Omental fat pad (tissue), 3 donors: ENCODE measurements at regions not wholly inside any gene's neighbourhood (a gene's known extent, or its start where the extent isn't known, plus 50 kb on each side); places are given as distances from the start of the nearest gene placed in this dataset.

ENCODE experiments used
- ATAC-seq: fragments of 150-250 bp; one replicate; pipeline ENCODE4 v1.9.1; 2016; ENCODE audit warnings: mild to moderate bottlenecking, moderate library complexity; ENCODE audit not compliant: low FRiP score
- DNase-seq: peaks from one replicate; pipeline ENCODE4 v3.0.0-alpha.2; 2019; ENCODE audit warnings: low spot score
- CTCF ChIP-seq, 3 donors: fragments of 450-650 bp; IDR thresholded peaks; one replicate each; pipeline ENCODE4 v1.5.1; 2016 to 2017; ENCODE audit warnings: antibody characterized with exemption in 3 of 3, mild to moderate bottlenecking in 3 of 3, moderate library complexity in 2 of 3

- TF ChIP-seq CTCF (IDR thresholded peaks at IDR 0.05) = no peak
- DNase-seq = no peak
- ATAC-seq = no peak
Observed at GRCh38 chr10:128337860-128338378, 211.7 kb upstream of the MKI67 start.

GRCh38 chr10:128338951-128339350 is 212.7 kb upstream of the MKI67 start:
- TF ChIP-seq CTCF (IDR thresholded peaks at IDR 0.05) = no peak
- no peak for DNase-seq
- ATAC-seq = no peak

- no peak for TF ChIP-seq CTCF (IDR thresholded peaks at IDR 0.05)
- ATAC-seq (no peak), DNase-seq (no peak)
Observed at GRCh38 chr10:128339753-128340152, 213.5 kb upstream of the MKI67 start.

GRCh38 chr10:128345353-128345752 is 219.1 kb upstream of the MKI67 start:
- no peak for TF ChIP-seq CTCF (IDR thresholded peaks at IDR 0.05)
- no peak for DNase-seq
- no peak for ATAC-seq

- TF ChIP-seq CTCF (IDR thresholded peaks at IDR 0.05) = no peak
- DNase-seq (no peak), ATAC-seq (no peak)
Observed at GRCh38 chr10:128360783-128361182, 234.6 kb upstream of the MKI67 start.

- no peak for TF ChIP-seq CTCF (IDR thresholded peaks at IDR 0.05)
- no peak for ATAC-seq
- DNase-seq = no peak
Observed at GRCh38 chr10:128361487-128361886, 235.3 kb upstream of the MKI67 start.

- DNase-seq (no peak), ATAC-seq (no peak)
- TF ChIP-seq CTCF (IDR thresholded peaks at IDR 0.05) = no peak
Observed at GRCh38 chr10:128362514-128362913, 236.3 kb upstream of the MKI67 start.
